ENCODE measurements at regions not wholly inside any gene's neighbourhood (a gene's known extent, or its start where the extent isn't known, plus 50 kb on each side); places are given as distances from the start of the nearest gene placed in this dataset.

- Histone ChIP-seq H3K4me2 (no peak overlapping the region), H2AFZ (no peak overlapping the region), H3K4me3 (no peak overlapping the region), H3K79me2 (no peaks in the 10 kb centered on the region), H3K9me2 (replicated peaks; ENCODE audit: insufficient read depth) (no peaks in the 10 kb centered on the region), H3K9me3 (ENCODE audit: low read depth) (no peaks in the 10 kb centered on the region), H4K20me1 (ENCODE audit: insufficient read depth, poor library complexity, severe bottlenecking) (no peaks in the 10 kb centered on the region), H3K4me1 (ENCODE audit: insufficient read depth) (no peaks in the 10 kb centered on the region), H3K27ac (no peak overlapping the region), H3K27me3 (no peaks in the 10 kb centered on the region), H3K36me3 (replicated peaks; ENCODE audit: insufficient read depth, low read depth) (no peaks in the 10 kb centered on the region)
- TF ChIP-seq CTCF (IDR thresholded peaks at IDR 0.05; ENCODE audit: poor library complexity) (no peak), EZH2phosphoT487 (IDR thresholded peaks at IDR 0.05; ENCODE audit: low read depth, severe bottlenecking, unreplicated experiment) (no peak), EZH2 (IDR thresholded peaks at IDR 0.05; ENCODE audit: borderline replicate concordance) (no peak)
- 84% methylated on average over 3 of the region's 3 CpGs for WGBS (ENCODE audit: low lambda C conversion rate, missing lambda C conversion rate)
- no peak for DNase-seq (ENCODE audit: low spot score)
Observed at GRCh38 chr3:168314166-168314565, 218.4 kb upstream of the GOLIM4 start.

- Histone ChIP-seq H3K9me2 (replicated peaks; ENCODE audit: insufficient read depth) (no peaks in the 10 kb centered on the region), H4K20me1 (ENCODE audit: insufficient read depth, poor library complexity, severe bottlenecking) (no peaks in the 10 kb centered on the region), H3K4me2 (no peak overlapping the region), H3K27ac (no peak overlapping the region), H3K9me3 (ENCODE audit: low read depth) (no peaks in the 10 kb centered on the region), H3K27me3 (no peaks in the 10 kb centered on the region), H3K79me2 (no peaks in the 10 kb centered on the region), H2AFZ (no peak overlapping the region), H3K4me1 (ENCODE audit: insufficient read depth) (no peaks in the 10 kb centered on the region), H3K36me3 (replicated peaks; ENCODE audit: insufficient read depth, low read depth) (no peaks in the 10 kb centered on the region), H3K4me3 (no peak overlapping the region)
- TF ChIP-seq CTCF (IDR thresholded peaks at IDR 0.05; ENCODE audit: poor library complexity) (no peak), EZH2 (IDR thresholded peaks at IDR 0.05; ENCODE audit: borderline replicate concordance) (no peak), EZH2phosphoT487 (IDR thresholded peaks at IDR 0.05; ENCODE audit: low read depth, severe bottlenecking, unreplicated experiment) (no peak)
- 51% methylated on average over 4 of the region's 4 CpGs for WGBS (ENCODE audit: low lambda C conversion rate, missing lambda C conversion rate)
- no peak for DNase-seq (ENCODE audit: low spot score)
Observed at GRCh38 chr3:168312984-168313383, 217.3 kb upstream of the GOLIM4 start.

GRCh38 chr3:168307893-168308292, 212.2 kb upstream of the GOLIM4 start:
- no peaks in the 10 kb centered on the region for H3K79me2 ChIP-seq
- H3K4me3 ChIP-seq: no peak overlapping the region
- H3K4me2 ChIP-seq: no peak overlapping the region
- no peaks in the 10 kb centered on the region for H3K9me3 ChIP-seq (ENCODE audit: low read depth)
- no peak for DNase-seq (ENCODE audit: low spot score)
- TF ChIP-seq EZH2phosphoT487 (IDR thresholded peaks at IDR 0.05; ENCODE audit: low read depth, severe bottlenecking, unreplicated experiment) (no peak), CTCF (IDR thresholded peaks at IDR 0.05; ENCODE audit: poor library complexity) (no peak), EZH2 (IDR thresholded peaks at IDR 0.05; ENCODE audit: borderline replicate concordance) (no peak)
- H3K27ac ChIP-seq: no peak overlapping the region
- H3K4me1 ChIP-seq (ENCODE audit: insufficient read depth): no peaks in the 10 kb centered on the region
- H4K20me1 ChIP-seq (ENCODE audit: insufficient read depth, poor library complexity, severe bottlenecking): no peaks in the 10 kb centered on the region
- H3K9me2 ChIP-seq (replicated peaks; ENCODE audit: insufficient read depth): no peaks in the 10 kb centered on the region
- no peaks in the 10 kb centered on the region for H3K27me3 ChIP-seq
- H3K36me3 ChIP-seq (replicated peaks; ENCODE audit: insufficient read depth, low read depth): no peaks in the 10 kb centered on the region
- H2AFZ ChIP-seq: no peak overlapping the region

- H3K4me2 ChIP-seq: no peak overlapping the region
- no peaks in the 10 kb centered on the region for H3K4me1 ChIP-seq (ENCODE audit: insufficient read depth)
- H3K9me3 ChIP-seq (ENCODE audit: low read depth): no peaks in the 10 kb centered on the region
- H3K79me2 ChIP-seq: no peaks in the 10 kb centered on the region
- H3K4me3 ChIP-seq: no peak overlapping the region
- no peaks in the 10 kb centered on the region for H4K20me1 ChIP-seq (ENCODE audit: insufficient read depth, poor library complexity, severe bottlenecking)
- 73% methylated on average over 1 of the region's 1 CpG for WGBS (ENCODE audit: low lambda C conversion rate, missing lambda C conversion rate)
- no peaks in the 10 kb centered on the region for H3K27me3 ChIP-seq
- no peak overlapping the region for H2AFZ ChIP-seq
- TF ChIP-seq EZH2phosphoT487 (IDR thresholded peaks at IDR 0.05; ENCODE audit: low read depth, severe bottlenecking, unreplicated experiment) (no peak), CTCF (IDR thresholded peaks at IDR 0.05; ENCODE audit: poor library complexity) (no peak), EZH2 (IDR thresholded peaks at IDR 0.05; ENCODE audit: borderline replicate concordance) (no peak)
- no peaks in the 10 kb centered on the region for H3K36me3 ChIP-seq (replicated peaks; ENCODE audit: insufficient read depth, low read depth)
- no peak for DNase-seq (ENCODE audit: low spot score)
- H3K9me2 ChIP-seq (replicated peaks; ENCODE audit: insufficient read depth): no peaks in the 10 kb centered on the region
- H3K27ac ChIP-seq: no peak overlapping the region
Observed at GRCh38 chr3:168295027-168295426, 199.3 kb upstream of the GOLIM4 start.
